Endothelial cell of umbilical vein (primary cell): ENCODE measurements at regions not wholly inside any gene's neighbourhood (a gene's known extent, or its start where the extent isn't known, plus 50 kb on each side); places are given as distances from the start of the nearest gene placed in this dataset.
"Not testable (repeated sequence)": the region's sequence is repeated elsewhere in the genome, so short reads cannot be mapped to it uniquely, and the experiment has no call there.

Source experiments
- BruUV-seq: library from RNA; stranded (reverse); fragments of 400-500 nt; replicated peaks from 2 replicates; lab custom pipeline; 2021; lab: Mats Ljungman, UMichigan
- CTCF ChIA-PET: fragments of 300-600, 350-600 bp; sonication (Branson Sonifier 250); formaldehyde crosslinking; loops from one replicate; lab custom pipeline; 2021; ENCODE audit warnings: antibody characterized with exemption, inconsistent platforms; lab: Charles Lee
- POLR2A ChIA-PET: fragments of 300-600, 350-600 bp; sonication (Branson Sonifier 250); formaldehyde crosslinking; loops from one replicate; lab custom pipeline; 2021; ENCODE audit warnings: antibody characterized with exemption, inconsistent platforms; lab: Charles Lee
- DNase-seq: peaks from one replicate; pipeline ENCODE4 v3.0.0-alpha.2; 2011; ENCODE audit warnings: low read depth, low spot score
- FAIRE-seq: peaks from 2 replicates; lab custom pipeline; 2011; peaks lifted over from hg19 to GRCh38; lab: Jason Lieb, UNC
- H2AFZ ChIP-seq: 2 replicates; pipeline ENCODE4 v1.6.0; 2012; ENCODE audit warnings: low read depth, low read length, control low read depth, inconsistent platforms
- H3K27ac ChIP-seq: 2 replicates; pipeline ENCODE4 v1.5.1; 2011; ENCODE audit warnings: low read depth, mild to moderate bottlenecking, control low read depth, low read length, moderate library complexity; ENCODE audit not compliant: insufficient read depth
- H3K27me3 ChIP-seq, 2 experiments: 2 replicates each; pipeline versions ENCODE4 v1.6.0 to v1.6.1; 2011; ENCODE audit warnings: low read length in 2 of 2, mixed read lengths in 1 of 2; ENCODE audit not compliant: control insufficient read depth in 2 of 2, insufficient read depth in 2 of 2
- H3K36me3 ChIP-seq, 2 experiments: 2 replicates in 1 of 2; 3 replicates in 1 of 2; pipeline ENCODE4 v1.5.1; 2011; ENCODE audit warnings: low read length in 2 of 2, mild to moderate bottlenecking in 1 of 2, moderate library complexity in 1 of 2; ENCODE audit not compliant: control insufficient read depth in 2 of 2, insufficient read depth in 2 of 2; ENCODE audit errors: extremely low read depth in 1 of 2
- H3K4me1 ChIP-seq: 3 replicates; pipeline ENCODE4 v1.5.1; 2011; ENCODE audit warnings: mild to moderate bottlenecking, low read length; ENCODE audit not compliant: control insufficient read depth, insufficient read depth; ENCODE audit errors: extremely low read depth
- H3K4me2 ChIP-seq: 2 replicates; pipeline ENCODE4 v1.6.1; 2011; ENCODE audit warnings: low read length, control low read depth, mixed read lengths; ENCODE audit not compliant: insufficient read depth
- H3K4me3 ChIP-seq, 3 experiments: fragments of 200-600 bp in 1 of 3; sonication (generic), shearing (Covaris generic) in 1 of 3; replicated peaks in 1 of 3; 2 replicates each; pipeline ENCODE4 v1.5.1; 2011 to 2016; ENCODE audit warnings: control low read depth in 3 of 3, low read length in 3 of 3, mild to moderate bottlenecking in 2 of 3, inconsistent platforms in 1 of 3, low read depth in 1 of 3, moderate library complexity in 1 of 3; ENCODE audit not compliant: insufficient read depth in 1 of 3
- H3K79me2 ChIP-seq: 2 replicates; pipeline ENCODE4 v1.6.0; 2012; ENCODE audit warnings: low read length, inconsistent platforms; ENCODE audit not compliant: control insufficient read depth, insufficient read depth
- H3K9ac ChIP-seq: replicated peaks from 2 replicates; pipeline ENCODE3; 2011; ENCODE audit warnings: low read length, control low read depth; ENCODE audit not compliant: insufficient read depth; ENCODE audit errors: extremely low read depth
- H3K9me1 ChIP-seq: replicated peaks from 3 replicates; pipeline ENCODE4 v1.6.0; 2011; ENCODE audit warnings: mild to moderate bottlenecking, low read length; ENCODE audit not compliant: control insufficient read depth, insufficient read depth; ENCODE audit errors: extremely low read depth
- H3K9me3 ChIP-seq: replicated peaks from 2 replicates; pipeline ENCODE4 v1.5.1; 2012; ENCODE audit warnings: low read length, inconsistent platforms; ENCODE audit not compliant: control insufficient read depth, insufficient read depth
- H4K20me1 ChIP-seq: replicated peaks from 2 replicates; pipeline ENCODE3; 2011; ENCODE audit warnings: mild to moderate bottlenecking, low read length; ENCODE audit not compliant: control insufficient read depth, insufficient read depth; ENCODE audit errors: extremely low read depth
- CTCF ChIP-seq, 2 donors: IDR thresholded peaks; 1 replicate in 1 of 2; 2 replicates in 1 of 2; pipeline ENCODE4 v1.5.1; 2011; ENCODE audit warnings: low read length in 2 of 2, mild to moderate bottlenecking in 2 of 2, moderate library complexity in 2 of 2, control low read depth in 1 of 2, inconsistent platforms in 1 of 2, low read depth in 1 of 2; ENCODE audit not compliant: insufficient read depth in 1 of 2; ENCODE audit errors: extremely low read depth in 1 of 2
- FOS ChIP-seq: IDR thresholded peaks from 2 replicates; pipeline ENCODE4 v1.6.1; 2011; ENCODE audit warnings: mild to moderate bottlenecking, low read length, moderate library complexity, borderline replicate concordance; ENCODE audit not compliant: insufficient read depth
- JUN ChIP-seq: IDR thresholded peaks from 2 replicates; pipeline ENCODE4 v1.6.1; 2011; ENCODE audit warnings: borderline replicate concordance, low read depth; ENCODE audit not compliant: insufficient read length, insufficient read depth
- MAX ChIP-seq: IDR thresholded peaks from 2 replicates; pipeline ENCODE4 v1.6.1; 2011; ENCODE audit not compliant: insufficient read depth, insufficient read length
- MYC ChIP-seq: IDR thresholded peaks from one replicate; pipeline ENCODE4 v1.6.1; 2011; ENCODE audit warnings: mild to moderate bottlenecking, low read depth, low read length
- POLR2A ChIP-seq: IDR thresholded peaks from 2 replicates; pipeline ENCODE4 v1.6.1; 2012; ENCODE audit warnings: low read depth, mild to moderate bottlenecking, control low read depth, low read length
- dilution Hi-C: fragments of 300-500 bp; cut with MboI; formaldehyde crosslinking; loops from one replicate; pipeline ENCODE4 v1.15.0; 2019; ENCODE audit warnings: low sequenced_read_pairs; ENCODE audit not compliant: extremely low pct_ligation_motif_present
- intact Hi-C: fragments of 100-400 bp; cut with micrococcal nuclease; formaldehyde crosslinking; loops from one replicate; pipeline ENCODE4 v1.10.0; 2022

GRCh38 chr2:160616149-160616548 is 122.5 kb upstream of the RBMS1 start:
- no peak overlapping the region for H3K4me3 ChIP-seq
- H3K4me2 ChIP-seq = no peak overlapping the region
- no peaks in the 10 kb centered on the region for H3K79me2 ChIP-seq
- intact Hi-C loops (no loop called here), dilution Hi-C loops (no loop called here)
- TF ChIP-seq JUN (no peak), CTCF (IDR thresholded peaks at IDR 0.05; ENCODE audit: extremely low read depth in 1 of 2, insufficient read depth in 1 of 2, low read depth in 1 of 2, low read length in 2 of 2) (no peak)
- H4K20me1 ChIP-seq = no peaks in the 10 kb centered on the region
- no peaks in the 10 kb centered on the region for H3K9me3 ChIP-seq
- ChIA-PET POLR2A (no interaction called here), CTCF (interaction anchor here (1.3 kb wide), 1 partner anchor 35 kb away, joined by 3 read pairs; no protein-coding TSS in a partner anchor)
- peaks cover 17% of the 10 kb centered on the region for H3K4me1 ChIP-seq
- no peak overlapping the region for H3K27ac ChIP-seq
- no peaks in the 10 kb centered on the region for H3K27me3 ChIP-seq
- no peak for FAIRE-seq
- no TSS peak for BruUV-seq
- H3K36me3 ChIP-seq = no peaks in the 10 kb centered on the region
- H3K9me1 ChIP-seq = no peaks in the 10 kb centered on the region
- H2AFZ ChIP-seq = peak overlapping the region; percentile 31
- DNase-seq = no peak
- H3K9ac ChIP-seq = no peak overlapping the region

DNA sequence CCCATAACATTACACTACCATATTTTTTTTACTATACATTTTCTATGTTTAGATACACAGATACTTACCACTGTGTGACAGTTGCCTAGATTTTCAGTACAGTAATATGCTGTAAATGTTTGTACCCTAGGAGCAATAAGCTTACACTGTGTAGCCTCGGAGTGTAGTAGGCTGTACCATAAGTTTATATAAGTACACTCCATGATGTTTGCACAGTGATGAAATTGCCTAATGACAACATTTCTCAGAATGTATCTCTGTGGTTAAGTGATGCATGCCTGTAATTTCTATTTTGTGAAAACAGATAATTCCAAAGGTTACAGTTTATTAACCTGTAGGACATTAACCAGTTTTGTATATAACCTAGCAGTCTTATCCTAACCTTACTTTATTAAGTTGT is 128.1 kb upstream of the RBMS1 start:
- Histone ChIP-seq H2AFZ (no peak overlapping the region), H3K4me3 (no peak overlapping the region), H3K4me2 (no peak overlapping the region), H3K4me1 (no peaks in the 10 kb centered on the region), H3K9ac (no peak overlapping the region), H3K79me2 (no peaks in the 10 kb centered on the region), H3K36me3 (no peaks in the 10 kb centered on the region), H3K27ac (no peak overlapping the region), H3K9me1 (no peaks in the 10 kb centered on the region), H3K9me3 (no peaks in the 10 kb centered on the region), H4K20me1 (no peaks in the 10 kb centered on the region), H3K27me3 (no peaks in the 10 kb centered on the region)
- dilution Hi-C loops = no loop called here
- DNase-seq (no peak), FAIRE-seq (no peak)
- no peak for TF ChIP-seq POLR2A
- no peak for TF ChIP-seq MYC
- no peak for TF ChIP-seq FOS
- TF ChIP-seq MAX = no peak
- POLR2A ChIA-PET = no interaction called here
- CTCF ChIA-PET = no interaction called here
- intact Hi-C loops = no loop called here
- BruUV-seq = no TSS peak

GRCh38 chr2:160628020-160628637 is 134.5 kb upstream of the RBMS1 start:
- DNase-seq, H3K27ac ChIP-seq, H3K9me3 ChIP-seq, H2AFZ ChIP-seq, POLR2A ChIA-PET, H3K27me3 ChIP-seq, H3K79me2 ChIP-seq, H3K4me3 ChIP-seq, H3K36me3 ChIP-seq, H3K9ac ChIP-seq, intact Hi-C loops, H3K4me1 ChIP-seq, BruUV-seq, dilution Hi-C loops, H4K20me1 ChIP-seq, H3K4me2 ChIP-seq, FAIRE-seq, CTCF ChIA-PET, H3K9me1 ChIP-seq: not testable (repeated sequence)
